GM12878 (cell line): ENCODE measurements at regions not wholly inside any gene's neighbourhood (a gene's known extent, or its start where the extent isn't known, plus 50 kb on each side); places are given as distances from the start of the nearest gene placed in this dataset.

Experiments used
- ATAC-seq: fragments of 200-7000 bp; cut with Tn5 transposase; 3 replicates; pipeline ENCODE4 v1.9.1; 2020; ENCODE audit warnings: mild to moderate bottlenecking, moderate library complexity
- BruUV-seq: library from RNA; stranded (reverse); fragments of 400-500 nt; replicated peaks from 2 replicates; lab custom pipeline; 2021; lab: Mats Ljungman, UMichigan
- CTCF ChIA-PET: fragments of 300-600 bp; sonication (Branson Sonifier 250); formaldehyde crosslinking; extraction: SDS; loops from one replicate; lab custom pipeline; 2021; ENCODE audit warnings: inconsistent platforms; lab: Yijun Ruan, JAX
- POLR2A ChIA-PET: fragments of 350-600 bp; formaldehyde crosslinking; extraction: SDS; loops from one replicate; lab custom pipeline; 2021; ENCODE audit warnings: inconsistent platforms; lab: Charles Lee
- RAD21 ChIA-PET: fragments of 300-600 bp; sonication (Branson Sonifier 250); formaldehyde crosslinking; loops from one replicate; lab custom pipeline; 2023; ENCODE audit warnings: antibody characterized with exemption; ENCODE audit not compliant: unreplicated experiment; lab: Charles Lee
- SMC1A ChIA-PET: fragments of 300-600 bp; sonication (Branson Sonifier 250); formaldehyde crosslinking; loops from one replicate; lab custom pipeline; 2023; ENCODE audit not compliant: unreplicated experiment, uncharacterized antibody; lab: Charles Lee
- DNase-seq: peaks from one replicate; pipeline ENCODE4 v3.0.0-alpha.2; 2011; ENCODE audit warnings: low read depth, low spot score
- FAIRE-seq: peaks from 3 replicates; lab custom pipeline; 2011; peaks lifted over from hg19 to GRCh38; lab: Jason Lieb, UNC
- H2AFZ ChIP-seq: 2 replicates; pipeline ENCODE4 v1.6.0; 2011; ENCODE audit warnings: low read depth, low read length, control low read depth; ENCODE audit not compliant: control insufficient read depth
- H3K27ac ChIP-seq: 2 replicates; pipeline ENCODE4 v1.5.1; 2011; ENCODE audit warnings: control low read depth; ENCODE audit not compliant: control insufficient read depth, insufficient read depth
- H3K27me3 ChIP-seq, 2 experiments: replicated peaks in 1 of 2; 2 replicates each; pipeline versions ENCODE4 v1.6.0 to v1.6.1; 2011; ENCODE audit warnings: low read length in 1 of 2; ENCODE audit not compliant: control insufficient read depth in 2 of 2, insufficient read depth in 2 of 2
- H3K36me3 ChIP-seq, 2 experiments: 2 replicates each; pipeline ENCODE4 v1.5.1; 2011; ENCODE audit warnings: low read length in 1 of 2; ENCODE audit not compliant: control insufficient read depth in 2 of 2, insufficient read depth in 2 of 2
- H3K4me1 ChIP-seq: 2 replicates; pipeline ENCODE4 v1.6.1; 2011; ENCODE audit warnings: mild to moderate bottlenecking, low read length, moderate library complexity, mixed read lengths; ENCODE audit not compliant: control insufficient read depth, insufficient read depth
- H3K4me2 ChIP-seq: 2 replicates; pipeline ENCODE4 v1.6.0; 2011; ENCODE audit warnings: control low read depth; ENCODE audit not compliant: control insufficient read depth, insufficient read depth
- H3K4me3 ChIP-seq: fragments of 200-600 bp; sonication (generic); 2 replicates; pipeline ENCODE4 v1.5.1; 2016
- H3K79me2 ChIP-seq: 2 replicates; pipeline ENCODE4 v1.6.0; 2011; ENCODE audit warnings: low read length; ENCODE audit not compliant: control insufficient read depth, insufficient read depth
- H3K9ac ChIP-seq: 2 replicates; pipeline ENCODE4 v1.8.0; 2011; ENCODE audit warnings: low read length, control low read depth, mixed read lengths; ENCODE audit not compliant: control insufficient read depth, insufficient read depth
- H3K9me3 ChIP-seq: replicated peaks from 3 replicates; pipeline ENCODE4 v1.5.1; 2011; ENCODE audit warnings: mild to moderate bottlenecking, low read length; ENCODE audit not compliant: control insufficient read depth, insufficient read depth
- H4K20me1 ChIP-seq: 2 replicates; pipeline ENCODE4 v1.6.0; 2011; ENCODE audit not compliant: control insufficient read depth, insufficient read depth
- CHD2 ChIP-seq: IDR thresholded peaks from 2 replicates; pipeline ENCODE4 v1.6.1; 2011; ENCODE audit warnings: low read depth, low read length, improper control_type of control experiment, borderline replicate concordance
- CREB1 ChIP-seq: IDR thresholded peaks from 2 replicates; pipeline ENCODE4 v1.6.1; 2012; ENCODE audit warnings: low read depth, mild to moderate bottlenecking, inconsistent platforms
- KAT2A ChIP-seq: conservative IDR thresholded peaks from 2 replicates; pipeline ENCODE4 v1.6.1; 2011; ENCODE audit warnings: low read depth, low read length; ENCODE audit not compliant: control insufficient read depth
- MEF2B ChIP-seq: fragments of 450-650 bp; IDR thresholded peaks from 2 replicates; pipeline ENCODE4 v1.6.1; 2018; ENCODE audit warnings: mild to moderate bottlenecking, moderate library complexity; ENCODE audit not compliant: partially characterized antibody, poor library complexity, severe bottlenecking
- NBN ChIP-seq: fragments of 450-650 bp; IDR thresholded peaks from 2 replicates; pipeline ENCODE4 v1.6.1; 2016
- SMAD5 ChIP-seq: IDR thresholded peaks from 2 replicates; pipeline ENCODE4 v1.6.1; 2016; ENCODE audit warnings: antibody characterized with exemption, low read depth
- WGBS: methylation state at CpG from one replicate; pipeline ENCODE4 v1.1.6; 2016; ENCODE audit warnings: low lambda C conversion rate; ENCODE audit not compliant: insufficient replicate concordance, insufficient coverage; ENCODE audit errors: missing lambda C conversion rate; 5-methylcytosine and 5-hydroxymethylcytosine counted together
- in situ Hi-C: fragments of 300-500 bp; cut with MboI; formaldehyde crosslinking; loops from 9 replicates; pipeline ENCODE4 v1.14.3; 2018; ENCODE audit warnings: mixed read lengths
- intact Hi-C: fragments of 100-400 bp; cut with micrococcal nuclease; formaldehyde crosslinking; loops from one replicate; pipeline ENCODE4 v1.14.2; 2022; ENCODE audit not compliant: unreplicated experiment
- TF ChIP-seq, protein P1 (sequence below): fragments of 150-350 bp; IDR thresholded peaks from 2 replicates; pipeline ENCODE4 v1.6.1; 2016; ENCODE audit warnings: low read depth, low read length
- TF ChIP-seq, protein P2 (sequence below): fragments of 450-650 bp; IDR thresholded peaks from 2 replicates; pipeline ENCODE4 v1.6.1; 2016; ENCODE audit warnings: mild to moderate bottlenecking
- TF ChIP-seq, protein P3 (sequence below): fragments of 450-650 bp; IDR thresholded peaks from 2 replicates; pipeline ENCODE4 v1.6.1; 2018; ENCODE audit warnings: mild to moderate bottlenecking, low read depth, moderate library complexity; ENCODE audit not compliant: partially characterized antibody

DNA sequence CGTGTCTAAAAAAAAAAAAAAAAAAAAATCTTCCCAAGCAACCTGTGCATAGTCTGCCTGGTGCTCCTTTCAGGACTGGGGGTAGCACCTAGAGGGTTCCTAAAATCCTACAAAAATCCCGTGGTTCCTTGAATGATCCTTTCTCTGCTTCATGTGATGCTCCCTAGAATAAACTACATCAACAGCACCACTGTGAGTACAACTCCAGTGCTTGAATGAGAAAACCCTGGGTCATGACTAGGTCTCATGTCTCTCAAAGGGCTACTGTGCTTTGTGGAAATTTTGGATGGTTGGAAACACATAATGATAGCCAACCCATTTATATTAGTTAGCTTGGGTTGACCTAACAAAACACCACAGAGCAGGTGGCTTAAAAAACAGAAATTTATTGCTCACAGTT lies 243.5 kb downstream of the OPA1 start:
- Histone ChIP-seq H3K79me2 (no peaks in the 10 kb centered on the region), H3K4me1 (peaks cover 37% of the 10 kb centered on the region), H3K9ac (no peak overlapping the region), H3K36me3 (no peaks in the 10 kb centered on the region), H3K9me3 (no peaks in the 10 kb centered on the region; the same call in 2 of the 3 replicates), H4K20me1 (no peaks in the 10 kb centered on the region), H3K4me2 (no peak overlapping the region), H3K27me3 (no peaks in the 10 kb centered on the region), H3K4me3 (no peak overlapping the region), H2AFZ (no peak overlapping the region), H3K27ac (no peak overlapping the region)
- ATAC-seq (no peak), DNase-seq (no peak), FAIRE-seq (no peak)
- BruUV-seq, result no TSS peak
- in situ Hi-C loops (no loop called here), intact Hi-C loops (no loop called here)
- ChIA-PET RAD21 (no interaction called here), SMC1A (no interaction called here), CTCF (interaction anchor here (0.6 to 1.1 kb wide), 2 partner anchors 171 to 1016 kb away, joined by 3 to 5 read pairs; no protein-coding TSS in a partner anchor), POLR2A (interaction anchor here (0.6 kb wide), 1 partner anchor 132 kb away, joined by 3 read pairs; no protein-coding TSS in a partner anchor)
- TF ChIP-seq CREB1, result no peak
- 87% methylated on average over 1 of the region's 2 CpGs for WGBS

DNA sequence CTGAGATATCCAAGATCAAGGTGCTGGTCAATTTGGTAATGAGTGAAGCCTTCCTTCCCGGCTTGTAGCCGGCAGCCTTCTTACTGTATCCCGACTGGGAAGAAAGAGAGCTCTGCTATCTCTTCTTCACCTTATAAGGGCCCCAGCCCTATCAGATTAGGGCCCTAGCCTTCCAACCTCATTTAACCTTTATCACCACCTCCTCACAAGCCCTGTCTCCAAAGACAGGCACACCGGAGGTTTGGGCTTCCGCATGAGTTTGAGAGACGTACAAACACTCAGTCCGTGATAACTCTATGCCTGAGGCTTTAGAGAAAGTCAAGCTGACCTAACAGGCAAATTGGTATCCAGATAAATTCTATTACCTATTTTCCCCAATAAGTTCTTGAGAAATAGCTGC lies 243.9 kb downstream of the OPA1 start:
- Histone ChIP-seq H3K4me2 (no peak overlapping the region), H3K4me3 (no peak overlapping the region), H3K9ac (no peak overlapping the region), H3K9me3 (no peaks in the 10 kb centered on the region; the same call in 2 of the 3 replicates), H3K27ac (no peak overlapping the region), H3K79me2 (no peaks in the 10 kb centered on the region), H3K36me3 (no peaks in the 10 kb centered on the region), H2AFZ (no peak overlapping the region), H3K27me3 (no peaks in the 10 kb centered on the region), H3K4me1 (peaks cover 37% of the 10 kb centered on the region), H4K20me1 (no peaks in the 10 kb centered on the region)
- ATAC-seq (no peak), FAIRE-seq (no peak), DNase-seq (no peak)
- CTCF ChIA-PET, result interaction anchor here (1.1 to 1.3 kb wide), 2 partner anchors 171 to 479 kb away, joined by 3 read pairs; no protein-coding TSS in a partner anchor
- in situ Hi-C loops (no loop called here), intact Hi-C loops (no loop called here)
- POLR2A ChIA-PET, result interaction anchor here (0.7 kb wide), 1 partner anchor 21 kb away, joined by 8 read pairs; no protein-coding TSS in a partner anchor
- RAD21 ChIA-PET, result no interaction called here
- BruUV-seq, result no TSS peak
- SMC1A ChIA-PET, result no interaction called here
- WGBS, result 92% methylated on average over 7 of the region's 7 CpGs
- TF ChIP-seq, protein P1, sequence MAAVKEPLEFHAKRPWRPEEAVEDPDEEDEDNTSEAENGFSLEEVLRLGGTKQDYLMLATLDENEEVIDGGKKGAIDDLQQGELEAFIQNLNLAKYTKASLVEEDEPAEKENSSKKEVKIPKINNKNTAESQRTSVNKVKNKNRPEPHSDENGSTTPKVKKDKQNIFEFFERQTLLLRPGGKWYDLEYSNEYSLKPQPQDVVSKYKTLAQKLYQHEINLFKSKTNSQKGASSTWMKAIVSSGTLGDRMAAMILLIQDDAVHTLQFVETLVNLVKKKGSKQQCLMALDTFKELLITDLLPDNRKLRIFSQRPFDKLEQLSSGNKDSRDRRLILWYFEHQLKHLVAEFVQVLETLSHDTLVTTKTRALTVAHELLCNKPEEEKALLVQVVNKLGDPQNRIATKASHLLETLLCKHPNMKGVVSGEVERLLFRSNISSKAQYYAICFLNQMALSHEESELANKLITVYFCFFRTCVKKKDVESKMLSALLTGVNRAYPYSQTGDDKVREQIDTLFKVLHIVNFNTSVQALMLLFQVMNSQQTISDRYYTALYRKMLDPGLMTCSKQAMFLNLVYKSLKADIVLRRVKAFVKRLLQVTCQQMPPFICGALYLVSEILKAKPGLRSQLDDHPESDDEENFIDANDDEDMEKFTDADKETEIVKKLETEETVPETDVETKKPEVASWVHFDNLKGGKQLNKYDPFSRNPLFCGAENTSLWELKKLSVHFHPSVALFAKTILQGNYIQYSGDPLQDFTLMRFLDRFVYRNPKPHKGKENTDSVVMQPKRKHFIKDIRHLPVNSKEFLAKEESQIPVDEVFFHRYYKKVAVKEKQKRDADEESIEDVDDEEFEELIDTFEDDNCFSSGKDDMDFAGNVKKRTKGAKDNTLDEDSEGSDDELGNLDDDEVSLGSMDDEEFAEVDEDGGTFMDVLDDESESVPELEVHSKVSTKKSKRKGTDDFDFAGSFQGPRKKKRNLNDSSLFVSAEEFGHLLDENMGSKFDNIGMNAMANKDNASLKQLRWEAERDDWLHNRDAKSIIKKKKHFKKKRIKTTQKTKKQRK, result no peak
- TF ChIP-seq, protein P2, sequence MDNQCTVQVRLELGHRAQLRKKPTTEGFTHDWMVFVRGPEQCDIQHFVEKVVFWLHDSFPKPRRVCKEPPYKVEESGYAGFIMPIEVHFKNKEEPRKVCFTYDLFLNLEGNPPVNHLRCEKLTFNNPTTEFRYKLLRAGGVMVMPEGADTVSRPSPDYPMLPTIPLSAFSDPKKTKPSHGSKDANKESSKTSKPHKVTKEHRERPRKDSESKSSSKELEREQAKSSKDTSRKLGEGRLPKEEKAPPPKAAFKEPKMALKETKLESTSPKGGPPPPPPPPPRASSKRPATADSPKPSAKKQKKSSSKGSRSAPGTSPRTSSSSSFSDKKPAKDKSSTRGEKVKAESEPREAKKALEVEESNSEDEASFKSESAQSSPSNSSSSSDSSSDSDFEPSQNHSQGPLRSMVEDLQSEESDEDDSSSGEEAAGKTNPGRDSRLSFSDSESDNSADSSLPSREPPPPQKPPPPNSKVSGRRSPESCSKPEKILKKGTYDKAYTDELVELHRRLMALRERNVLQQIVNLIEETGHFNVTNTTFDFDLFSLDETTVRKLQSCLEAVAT, result no peak
- TF ChIP-seq SMAD5, result no peak
- no peak for TF ChIP-seq NBN
- no peak for TF ChIP-seq MEF2B
- TF ChIP-seq CHD2, result no peak
- TF ChIP-seq KAT2A, result no peak
- TF ChIP-seq, protein P3, sequence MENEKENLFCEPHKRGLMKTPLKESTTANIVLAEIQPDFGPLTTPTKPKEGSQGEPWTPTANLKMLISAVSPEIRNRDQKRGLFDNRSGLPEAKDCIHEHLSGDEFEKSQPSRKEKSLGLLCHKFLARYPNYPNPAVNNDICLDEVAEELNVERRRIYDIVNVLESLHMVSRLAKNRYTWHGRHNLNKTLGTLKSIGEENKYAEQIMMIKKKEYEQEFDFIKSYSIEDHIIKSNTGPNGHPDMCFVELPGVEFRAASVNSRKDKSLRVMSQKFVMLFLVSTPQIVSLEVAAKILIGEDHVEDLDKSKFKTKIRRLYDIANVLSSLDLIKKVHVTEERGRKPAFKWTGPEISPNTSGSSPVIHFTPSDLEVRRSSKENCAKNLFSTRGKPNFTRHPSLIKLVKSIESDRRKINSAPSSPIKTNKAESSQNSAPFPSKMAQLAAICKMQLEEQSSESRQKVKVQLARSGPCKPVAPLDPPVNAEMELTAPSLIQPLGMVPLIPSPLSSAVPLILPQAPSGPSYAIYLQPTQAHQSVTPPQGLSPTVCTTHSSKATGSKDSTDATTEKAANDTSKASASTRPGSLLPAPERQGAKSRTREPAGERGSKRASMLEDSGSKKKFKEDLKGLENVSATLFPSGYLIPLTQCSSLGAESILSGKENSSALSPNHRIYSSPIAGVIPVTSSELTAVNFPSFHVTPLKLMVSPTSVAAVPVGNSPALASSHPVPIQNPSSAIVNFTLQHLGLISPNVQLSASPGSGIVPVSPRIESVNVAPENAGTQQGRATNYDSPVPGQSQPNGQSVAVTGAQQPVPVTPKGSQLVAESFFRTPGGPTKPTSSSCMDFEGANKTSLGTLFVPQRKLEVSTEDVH, result no peak
